ENCODE measurements at regions not wholly inside any gene's neighbourhood (a gene's known extent, or its start where the extent isn't known, plus 50 kb on each side); places are given as distances from the start of the nearest gene placed in this dataset.

- Histone ChIP-seq H3K4me1 (ENCODE audit: control insufficient read depth in 1 of 2, insufficient read depth in 2 of 2, low read length in 2 of 2) (no peaks in the 10 kb centered on the region), H3K4me3 (ENCODE audit: low read depth in 1 of 2, low read length in 2 of 2) (no peak overlapping the region), H3K27me3 (ENCODE audit: control insufficient read depth in 1 of 2, insufficient read depth in 2 of 2, low read length in 2 of 2) (no peaks in the 10 kb centered on the region), H3K36me3 (ENCODE audit: control insufficient read depth in 1 of 2, insufficient read depth in 2 of 2, low read length in 2 of 2) (no peaks in the 10 kb centered on the region), H3K27ac (ENCODE audit: low read depth, low read length) (no peak overlapping the region), H3K9me3 (ENCODE audit: control insufficient read depth in 1 of 2, low read length in 2 of 2) (no peaks in the 10 kb centered on the region), H3K9ac (ENCODE audit: low read depth in 1 of 2, low read length in 2 of 2) (no peak overlapping the region)
Observed at GRCh38 chr3:66145408-66145733, 75.4 kb upstream of the SLC25A26 start.

DNA sequence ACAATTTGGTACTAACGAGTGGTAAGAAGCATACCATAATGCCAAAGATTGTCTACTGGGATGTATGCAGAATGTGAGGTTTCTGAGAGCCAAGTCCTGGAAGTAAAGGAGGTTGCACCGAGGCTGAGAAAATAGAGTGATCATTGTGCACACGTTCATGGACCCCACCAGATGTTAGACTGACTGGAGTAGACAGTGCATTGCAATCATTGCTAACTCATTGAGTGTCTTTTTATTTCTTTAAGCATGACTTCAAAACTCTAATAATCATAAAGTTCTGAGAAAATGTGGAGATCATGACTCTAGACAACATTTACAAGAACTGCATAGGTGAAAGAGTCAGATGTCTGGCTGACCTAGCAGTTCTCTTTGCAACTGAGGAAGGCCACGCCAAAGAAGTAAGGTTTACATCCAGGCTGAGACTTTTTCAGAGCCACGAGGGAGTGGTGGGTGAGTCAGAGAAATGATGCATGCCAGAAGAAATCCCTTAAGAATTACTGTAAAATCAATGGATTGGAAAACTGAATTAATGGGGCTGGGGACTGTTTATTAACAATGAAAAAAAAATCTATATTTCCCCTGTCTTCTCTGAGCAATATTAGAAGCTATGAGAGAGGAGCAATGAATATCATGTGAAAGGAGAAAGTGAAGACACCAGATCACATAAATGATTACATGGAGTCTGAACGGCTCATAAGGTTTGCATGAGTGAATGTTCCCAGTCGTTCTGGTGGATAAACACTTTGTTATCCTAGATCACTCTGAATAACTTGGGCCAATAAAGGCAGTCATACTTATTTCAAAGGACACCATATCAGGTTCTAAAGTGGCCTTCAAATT lies 76.0 kb upstream of the SLC25A26 start:
- H3K9me3 ChIP-seq (ENCODE audit: control insufficient read depth in 1 of 2, low read length in 2 of 2), result no peaks in the 10 kb centered on the region
- H3K27ac ChIP-seq (ENCODE audit: low read depth, low read length), result no peak overlapping the region
- no peaks in the 10 kb centered on the region for H3K27me3 ChIP-seq (ENCODE audit: control insufficient read depth in 1 of 2, insufficient read depth in 2 of 2, low read length in 2 of 2)
- no peaks in the 10 kb centered on the region for H3K4me1 ChIP-seq (ENCODE audit: control insufficient read depth in 1 of 2, insufficient read depth in 2 of 2, low read length in 2 of 2)
- no peak overlapping the region for H3K9ac ChIP-seq (ENCODE audit: low read depth in 1 of 2, low read length in 2 of 2)
- no peak overlapping the region for H3K4me3 ChIP-seq (ENCODE audit: low read depth in 1 of 2, low read length in 2 of 2)
- H3K36me3 ChIP-seq (ENCODE audit: control insufficient read depth in 1 of 2, insufficient read depth in 2 of 2, low read length in 2 of 2), result no peaks in the 10 kb centered on the region

GRCh38 chr3:66142079-66142478 lies 78.7 kb upstream of the SLC25A26 start:
- Histone ChIP-seq H3K9ac (ENCODE audit: low read depth in 1 of 2, low read length in 2 of 2) (no peak overlapping the region), H3K36me3 (ENCODE audit: control insufficient read depth in 1 of 2, insufficient read depth in 2 of 2, low read length in 2 of 2) (no peaks in the 10 kb centered on the region), H3K9me3 (ENCODE audit: control insufficient read depth in 1 of 2, low read length in 2 of 2) (no peaks in the 10 kb centered on the region), H3K27me3 (ENCODE audit: control insufficient read depth in 1 of 2, insufficient read depth in 2 of 2, low read length in 2 of 2) (no peaks in the 10 kb centered on the region), H3K4me3 (ENCODE audit: low read depth in 1 of 2, low read length in 2 of 2) (no peak overlapping the region), H3K4me1 (ENCODE audit: control insufficient read depth in 1 of 2, insufficient read depth in 2 of 2, low read length in 2 of 2) (no peaks in the 10 kb centered on the region), H3K27ac (ENCODE audit: low read depth, low read length) (no peak overlapping the region)

DNA sequence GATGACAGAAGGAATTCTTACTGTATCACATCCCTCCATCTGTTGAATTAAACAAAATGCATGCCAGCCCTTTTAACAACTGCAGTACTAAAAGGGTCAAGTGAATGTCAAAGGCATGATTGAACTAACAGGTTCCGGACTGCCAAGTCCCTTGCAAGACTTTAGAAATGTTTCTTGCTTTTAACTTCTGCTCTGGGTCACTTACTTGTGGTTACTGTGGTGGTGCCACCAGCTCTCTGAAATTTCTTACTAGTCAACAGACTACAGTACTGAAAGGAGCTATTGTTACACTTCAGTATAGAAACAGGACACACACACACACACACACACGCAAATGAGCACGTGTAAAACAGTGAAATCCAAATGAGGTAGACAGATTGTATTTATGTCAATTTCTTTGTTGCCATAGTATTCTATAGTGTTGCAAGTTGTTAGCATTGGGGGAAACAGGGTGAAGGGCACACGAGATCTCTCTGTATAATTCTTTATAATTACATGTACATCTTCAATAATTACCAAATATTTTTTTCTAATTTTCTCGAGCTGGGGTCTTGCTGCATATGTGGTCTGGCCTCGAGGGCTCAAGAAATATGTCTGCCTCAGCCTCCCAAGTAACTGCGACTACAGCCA lies 79.9 kb upstream of the SLC25A26 start:
- no peaks in the 10 kb centered on the region for H3K9me3 ChIP-seq (ENCODE audit: control insufficient read depth in 1 of 2, low read length in 2 of 2)
- no peak overlapping the region for H3K27ac ChIP-seq (ENCODE audit: low read depth, low read length)
- no peak overlapping the region for H3K9ac ChIP-seq (ENCODE audit: low read depth in 1 of 2, low read length in 2 of 2)
- H3K4me3 ChIP-seq (ENCODE audit: low read depth in 1 of 2, low read length in 2 of 2), result no peak overlapping the region
- H3K27me3 ChIP-seq (ENCODE audit: control insufficient read depth in 1 of 2, insufficient read depth in 2 of 2, low read length in 2 of 2), result no peaks in the 10 kb centered on the region
- no peaks in the 10 kb centered on the region for H3K36me3 ChIP-seq (ENCODE audit: control insufficient read depth in 1 of 2, insufficient read depth in 2 of 2, low read length in 2 of 2)
- H3K4me1 ChIP-seq (ENCODE audit: control insufficient read depth in 1 of 2, insufficient read depth in 2 of 2, low read length in 2 of 2), result no peaks in the 10 kb centered on the region

GRCh38 chr3:66140106-66140505 lies 80.7 kb upstream of the SLC25A26 start:
- Histone ChIP-seq H3K27ac (ENCODE audit: low read depth, low read length) (no peak overlapping the region), H3K4me1 (ENCODE audit: control insufficient read depth in 1 of 2, insufficient read depth in 2 of 2, low read length in 2 of 2) (no peaks in the 10 kb centered on the region), H3K9me3 (ENCODE audit: control insufficient read depth in 1 of 2, low read length in 2 of 2) (no peaks in the 10 kb centered on the region), H3K9ac (ENCODE audit: low read depth in 1 of 2, low read length in 2 of 2) (no peak overlapping the region), H3K4me3 (ENCODE audit: low read depth in 1 of 2, low read length in 2 of 2) (no peak overlapping the region), H3K36me3 (ENCODE audit: control insufficient read depth in 1 of 2, insufficient read depth in 2 of 2, low read length in 2 of 2) (no peaks in the 10 kb centered on the region), H3K27me3 (ENCODE audit: control insufficient read depth in 1 of 2, insufficient read depth in 2 of 2, low read length in 2 of 2) (no peaks in the 10 kb centered on the region)

- Histone ChIP-seq H3K9me3 (ENCODE audit: control insufficient read depth in 1 of 2, low read length in 2 of 2) (no peaks in the 10 kb centered on the region), H3K36me3 (ENCODE audit: control insufficient read depth in 1 of 2, insufficient read depth in 2 of 2, low read length in 2 of 2) (no peaks in the 10 kb centered on the region), H3K27me3 (ENCODE audit: control insufficient read depth in 1 of 2, insufficient read depth in 2 of 2, low read length in 2 of 2) (no peaks in the 10 kb centered on the region), H3K9ac (ENCODE audit: low read depth in 1 of 2, low read length in 2 of 2) (no peak overlapping the region), H3K4me3 (ENCODE audit: low read depth in 1 of 2, low read length in 2 of 2) (no peak overlapping the region), H3K4me1 (ENCODE audit: control insufficient read depth in 1 of 2, insufficient read depth in 2 of 2, low read length in 2 of 2) (no peaks in the 10 kb centered on the region), H3K27ac (ENCODE audit: low read depth, low read length) (no peak overlapping the region)
Observed at GRCh38 chr3:66139415-66139814, 81.4 kb upstream of the SLC25A26 start.

DNA sequence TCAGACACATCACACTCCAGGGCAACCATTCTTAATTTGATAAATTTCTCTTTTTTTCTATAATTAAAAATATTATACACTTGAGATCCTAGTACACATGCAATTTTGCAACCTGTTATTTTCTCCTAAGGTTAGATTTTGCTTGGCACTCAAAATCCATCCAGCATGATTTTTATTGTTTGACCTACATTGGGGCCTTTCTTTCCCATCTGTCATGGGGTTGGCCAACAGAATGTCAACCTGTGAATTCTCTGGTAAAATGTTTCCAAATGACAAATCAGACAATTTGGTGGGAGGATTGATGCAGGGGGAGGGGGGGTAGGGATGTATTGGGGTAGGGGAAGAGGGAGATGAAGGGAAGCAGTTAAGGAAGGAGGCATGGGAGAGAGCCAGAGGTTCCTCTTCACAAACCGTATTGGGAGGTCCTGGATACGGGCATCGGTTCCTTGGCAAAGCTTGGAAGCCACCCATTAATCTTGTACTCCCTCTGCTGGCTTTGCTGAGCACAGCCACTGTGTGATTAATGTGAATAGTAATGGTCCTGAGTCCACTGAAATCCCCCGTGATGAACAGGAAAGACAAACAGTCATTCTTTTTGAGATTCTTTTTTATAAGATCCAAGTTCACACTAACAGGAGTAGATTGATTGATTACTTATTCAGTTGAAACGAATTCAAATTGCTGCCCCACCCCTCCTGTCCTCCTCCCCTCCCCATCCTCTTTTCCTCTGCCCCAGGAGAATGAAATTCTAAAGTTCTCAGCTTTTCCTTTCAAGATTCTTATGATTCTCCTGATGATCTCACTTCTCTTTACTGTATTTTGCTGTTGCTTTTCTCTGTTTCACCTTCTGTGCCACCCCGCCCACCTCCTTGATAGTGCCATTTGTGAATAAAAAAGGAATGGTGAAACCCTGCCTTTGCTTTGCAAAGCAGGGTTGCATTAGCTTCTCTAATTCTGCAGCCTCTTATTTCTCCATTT lies 82.2 kb upstream of the SLC25A26 start:
- no peaks in the 10 kb centered on the region for H3K36me3 ChIP-seq (ENCODE audit: control insufficient read depth in 1 of 2, insufficient read depth in 2 of 2, low read length in 2 of 2)
- H3K27me3 ChIP-seq (ENCODE audit: control insufficient read depth in 1 of 2, insufficient read depth in 2 of 2, low read length in 2 of 2), result no peaks in the 10 kb centered on the region
- no peak overlapping the region for H3K9ac ChIP-seq (ENCODE audit: low read depth in 1 of 2, low read length in 2 of 2)
- no peaks in the 10 kb centered on the region for H3K4me1 ChIP-seq (ENCODE audit: control insufficient read depth in 1 of 2, insufficient read depth in 2 of 2, low read length in 2 of 2)
- H3K9me3 ChIP-seq (ENCODE audit: control insufficient read depth in 1 of 2, low read length in 2 of 2), result no peaks in the 10 kb centered on the region
- no peak overlapping the region for H3K4me3 ChIP-seq (ENCODE audit: low read depth in 1 of 2, low read length in 2 of 2)
- no peak overlapping the region for H3K27ac ChIP-seq (ENCODE audit: low read depth, low read length)

DNA sequence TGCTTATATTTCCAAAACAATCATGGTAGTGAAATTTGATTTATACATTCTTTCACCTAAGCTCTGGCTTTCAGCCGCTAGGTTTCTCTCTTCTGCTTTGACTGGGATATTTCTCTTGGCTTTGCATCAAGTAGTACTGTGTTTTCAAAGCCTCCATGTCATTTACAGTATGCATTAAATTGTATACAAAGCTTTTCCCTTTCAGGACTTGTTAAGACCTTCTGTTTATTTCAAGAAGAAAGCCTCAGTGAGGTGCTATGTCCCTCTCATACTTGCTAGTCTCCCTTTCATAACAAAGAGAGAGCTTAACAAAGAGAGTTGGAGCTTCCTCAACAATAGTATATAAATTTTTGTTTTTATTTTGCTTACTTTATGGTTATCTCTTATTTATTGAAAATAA lies 84.2 kb upstream of the SLC25A26 start:
- no peaks in the 10 kb centered on the region for H3K4me1 ChIP-seq (ENCODE audit: control insufficient read depth in 1 of 2, insufficient read depth in 2 of 2, low read length in 2 of 2)
- H3K4me3 ChIP-seq (ENCODE audit: low read depth in 1 of 2, low read length in 2 of 2), result no peak overlapping the region
- H3K36me3 ChIP-seq (ENCODE audit: control insufficient read depth in 1 of 2, insufficient read depth in 2 of 2, low read length in 2 of 2), result no peaks in the 10 kb centered on the region
- H3K27me3 ChIP-seq (ENCODE audit: control insufficient read depth in 1 of 2, insufficient read depth in 2 of 2, low read length in 2 of 2), result no peaks in the 10 kb centered on the region
- no peak overlapping the region for H3K27ac ChIP-seq (ENCODE audit: low read depth, low read length)
- no peaks in the 10 kb centered on the region for H3K9me3 ChIP-seq (ENCODE audit: control insufficient read depth in 1 of 2, low read length in 2 of 2)
- H3K9ac ChIP-seq (ENCODE audit: low read depth in 1 of 2, low read length in 2 of 2), result no peak overlapping the region

DNA sequence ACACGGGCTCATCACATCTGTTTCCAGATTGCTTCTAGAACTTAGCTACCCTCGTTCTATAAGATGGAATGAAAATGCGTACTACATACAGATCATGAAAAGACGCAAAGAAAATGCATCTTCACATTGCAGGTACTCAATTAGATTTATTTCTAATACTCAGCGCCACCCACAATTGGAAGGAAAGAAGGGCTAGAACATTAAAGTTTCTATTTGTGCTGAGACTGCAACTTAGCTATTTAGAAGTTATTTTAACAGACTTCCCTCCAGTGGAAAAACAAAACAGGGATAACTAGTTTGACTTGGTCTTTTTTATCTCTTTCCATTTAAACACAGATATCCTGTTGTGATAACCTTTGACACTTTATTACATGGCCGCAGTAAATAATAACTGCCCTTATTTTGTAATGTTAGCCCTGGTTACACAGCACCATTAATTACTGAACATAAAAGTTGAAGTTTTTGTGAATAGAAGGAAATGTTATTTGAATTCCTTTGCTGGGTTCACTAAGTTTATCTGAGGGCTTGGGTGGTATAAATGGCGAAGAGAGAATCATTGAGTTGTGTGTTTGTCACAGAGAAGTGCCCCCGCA lies 86.9 kb upstream of the SLC25A26 start:
- Histone ChIP-seq H3K27me3 (ENCODE audit: control insufficient read depth in 1 of 2, insufficient read depth in 2 of 2, low read length in 2 of 2) (no peaks in the 10 kb centered on the region), H3K27ac (ENCODE audit: low read depth, low read length) (no peak overlapping the region), H3K9ac (ENCODE audit: low read depth in 1 of 2, low read length in 2 of 2) (no peak overlapping the region), H3K4me3 (ENCODE audit: low read depth in 1 of 2, low read length in 2 of 2) (no peak overlapping the region), H3K9me3 (ENCODE audit: control insufficient read depth in 1 of 2, low read length in 2 of 2) (no peaks in the 10 kb centered on the region), H3K4me1 (ENCODE audit: control insufficient read depth in 1 of 2, insufficient read depth in 2 of 2, low read length in 2 of 2) (no peaks in the 10 kb centered on the region), H3K36me3 (ENCODE audit: control insufficient read depth in 1 of 2, insufficient read depth in 2 of 2, low read length in 2 of 2) (no peaks in the 10 kb centered on the region)
